H54 (cell line): ENCODE measurements at regions not wholly inside any gene's neighbourhood (a gene's known extent, or its start where the extent isn't known, plus 50 kb on each side); places are given as distances from the start of the nearest gene placed in this dataset.

Experiments
- DNase-seq: peaks from one replicate; pipeline ENCODE4 v3.0.0; 2011; ENCODE audit warnings: low spot score, mixed read lengths; ENCODE audit not compliant: insufficient read length
- FAIRE-seq: peaks from 3 replicates; lab custom pipeline; 2011; peaks lifted over from hg19 to GRCh38; lab: Jason Lieb, UNC
- POLR2A ChIP-seq: IDR thresholded peaks from 2 replicates; pipeline ENCODE4 v1.6.1; 2011; ENCODE audit warnings: low read depth, mild to moderate bottlenecking, low read length

GRCh38 chr2:128622371-128622770, 303.7 kb upstream of the HS6ST1 start:
- TF ChIP-seq POLR2A = no peak
- DNase-seq (no peak), FAIRE-seq (no peak)

- FAIRE-seq = no peak
- TF ChIP-seq POLR2A = no peak
- DNase-seq = no peak
Observed at GRCh38 chr2:128622955-128623620, 304.4 kb upstream of the HS6ST1 start.

- FAIRE-seq (no peak), DNase-seq (no peak)
- no peak for TF ChIP-seq POLR2A
Observed at GRCh38 chr2:128623776-128624761, 305.4 kb upstream of the HS6ST1 start.

GRCh38 chr2:128624956-128625355, 306.3 kb upstream of the HS6ST1 start:
- TF ChIP-seq POLR2A = no peak
- FAIRE-seq (no peak), DNase-seq (no peak)

- FAIRE-seq (no peak), DNase-seq (no peak)
- no peak for TF ChIP-seq POLR2A
Observed at GRCh38 chr2:128625421-128625820, 306.8 kb upstream of the HS6ST1 start.

- no peak for TF ChIP-seq POLR2A
- FAIRE-seq = no peak
- DNase-seq = no peak
Observed at GRCh38 chr2:128625963-128626759, 307.5 kb upstream of the HS6ST1 start.

- no peak for DNase-seq
- FAIRE-seq = no peak
- TF ChIP-seq POLR2A = no peak
Observed at GRCh38 chr2:128626760-128627511, 308.3 kb upstream of the HS6ST1 start.

- no peak for TF ChIP-seq POLR2A
- FAIRE-seq (no peak), DNase-seq (no peak)
Observed at GRCh38 chr2:128628206-128628605, 309.5 kb upstream of the HS6ST1 start.

- TF ChIP-seq POLR2A = no peak
- no peak for DNase-seq
- no peak for FAIRE-seq
Observed at GRCh38 chr2:128628996-128629395, 310.3 kb upstream of the HS6ST1 start.

- no peak for TF ChIP-seq POLR2A
- DNase-seq = no peak
- no peak for FAIRE-seq
Observed at GRCh38 chr2:128630974-128631697, 312.5 kb upstream of the HS6ST1 start.

GRCh38 chr2:128631698-128632500, 313.2 kb upstream of the HS6ST1 start:
- DNase-seq (no peak), FAIRE-seq (no peak)
- TF ChIP-seq POLR2A = no peak

- no peak for DNase-seq
- FAIRE-seq = no peak
- TF ChIP-seq POLR2A = no peak
Observed at GRCh38 chr2:128632501-128632800, 313.8 kb upstream of the HS6ST1 start.
